Rectal smooth muscle tissue (tissue), 1 donor: ENCODE measurements at regions not wholly inside any gene's neighbourhood (a gene's known extent, or its start where the extent isn't known, plus 50 kb on each side); places are given as distances from the start of the nearest gene placed in this dataset.

Source experiments
- H3K27ac ChIP-seq: one replicate; pipeline ENCODE4 v1.7.0; 2013; ENCODE audit warnings: low read depth, low read length, inconsistent platforms
- H3K27me3 ChIP-seq: one replicate; pipeline ENCODE4 v1.7.0; 2013; ENCODE audit warnings: low read length; ENCODE audit not compliant: control insufficient read depth, insufficient read depth
- H3K36me3 ChIP-seq: one replicate; pipeline ENCODE4 v1.7.0; 2013; ENCODE audit warnings: low read length; ENCODE audit not compliant: control insufficient read depth, insufficient read depth
- H3K4me1 ChIP-seq: one replicate; pipeline ENCODE4 v1.7.0; 2013; ENCODE audit warnings: low read length; ENCODE audit not compliant: control insufficient read depth, insufficient read depth
- H3K4me3 ChIP-seq: one replicate; pipeline ENCODE4 v1.7.0; 2013; ENCODE audit warnings: low read length
- H3K9ac ChIP-seq: one replicate; pipeline ENCODE4 v1.7.0; 2013; ENCODE audit warnings: low read length

GRCh38 chr2:123693836-123694235 is 331.3 kb upstream of the CNTNAP5 start:
- H3K27me3 ChIP-seq, result no peaks in the 10 kb centered on the region
- H3K36me3 ChIP-seq, result no peaks in the 10 kb centered on the region
- H3K9ac ChIP-seq, result no peak overlapping the region

GRCh38 chr2:123695426-123695825 is 329.7 kb upstream of the CNTNAP5 start:
- H3K27me3 ChIP-seq, result no peaks in the 10 kb centered on the region
- H3K36me3 ChIP-seq, result no peaks in the 10 kb centered on the region
- no peak overlapping the region for H3K9ac ChIP-seq

More at GRCh38 chr2:123693836-123694235, 331.3 kb upstream of the CNTNAP5 start:
- Histone ChIP-seq H3K4me1 (no peaks in the 10 kb centered on the region), H3K27ac (no peak overlapping the region), H3K4me3 (no peak overlapping the region)

GRCh38 chr2:123696021-123696420 is 329.1 kb upstream of the CNTNAP5 start:
- H3K36me3 ChIP-seq, result no peaks in the 10 kb centered on the region
- no peaks in the 10 kb centered on the region for H3K27me3 ChIP-seq
- no peaks in the 10 kb centered on the region for H3K4me1 ChIP-seq
- no peak overlapping the region for H3K4me3 ChIP-seq
- no peak overlapping the region for H3K9ac ChIP-seq
- no peak overlapping the region for H3K27ac ChIP-seq

More at GRCh38 chr2:123695426-123695825, 329.7 kb upstream of the CNTNAP5 start:
- Histone ChIP-seq H3K4me3 (no peak overlapping the region), H3K4me1 (no peaks in the 10 kb centered on the region), H3K27ac (no peak overlapping the region)

- Histone ChIP-seq H3K4me3 (no peak overlapping the region), H3K27ac (no peak overlapping the region)
Measured at GRCh38 chr2:123696799-123697410, 328.2 kb upstream of the CNTNAP5 start.

GRCh38 chr2:123715467-123715982 is 309.6 kb upstream of the CNTNAP5 start:
- no peaks in the 10 kb centered on the region for H3K27me3 ChIP-seq
- no peaks in the 10 kb centered on the region for H3K36me3 ChIP-seq
- no peaks in the 10 kb centered on the region for H3K4me1 ChIP-seq
- no peak overlapping the region for H3K9ac ChIP-seq
- H3K4me3 ChIP-seq, result no peak overlapping the region
- no peak overlapping the region for H3K27ac ChIP-seq

More at GRCh38 chr2:123696799-123697410, 328.2 kb upstream of the CNTNAP5 start:
- no peaks in the 10 kb centered on the region for H3K36me3 ChIP-seq
- no peaks in the 10 kb centered on the region for H3K27me3 ChIP-seq
- no peaks in the 10 kb centered on the region for H3K4me1 ChIP-seq
- no peak overlapping the region for H3K9ac ChIP-seq

- H3K4me1 ChIP-seq, result no peaks in the 10 kb centered on the region
- no peaks in the 10 kb centered on the region for H3K27me3 ChIP-seq
- no peak overlapping the region for H3K9ac ChIP-seq
Measured at GRCh38 chr2:123717636-123718334, 307.3 kb upstream of the CNTNAP5 start.

GRCh38 chr2:123720760-123721159 is 304.3 kb upstream of the CNTNAP5 start:
- Histone ChIP-seq H3K4me1 (no peaks in the 10 kb centered on the region), H3K27ac (no peak overlapping the region), H3K4me3 (no peak overlapping the region), H3K27me3 (no peaks in the 10 kb centered on the region), H3K36me3 (no peaks in the 10 kb centered on the region), H3K9ac (no peak overlapping the region)

More at GRCh38 chr2:123717636-123718334, 307.3 kb upstream of the CNTNAP5 start:
- H3K36me3 ChIP-seq, result no peaks in the 10 kb centered on the region
- no peak overlapping the region for H3K4me3 ChIP-seq
- H3K27ac ChIP-seq, result no peak overlapping the region

- Histone ChIP-seq H3K4me1 (no peaks in the 10 kb centered on the region), H3K36me3 (no peaks in the 10 kb centered on the region), H3K9ac (no peak overlapping the region), H3K27ac (no peak overlapping the region), H3K4me3 (no peak overlapping the region), H3K27me3 (no peaks in the 10 kb centered on the region)
Measured at GRCh38 chr2:123723706-123724105, 301.4 kb upstream of the CNTNAP5 start.

GRCh38 chr2:123732563-123732962 is 292.5 kb upstream of the CNTNAP5 start:
- Histone ChIP-seq H3K27me3 (no peaks in the 10 kb centered on the region), H3K27ac (no peak overlapping the region), H3K9ac (no peak overlapping the region), H3K4me3 (no peak overlapping the region), H3K4me1 (no peaks in the 10 kb centered on the region), H3K36me3 (no peaks in the 10 kb centered on the region)

- no peaks in the 10 kb centered on the region for H3K36me3 ChIP-seq
- no peak overlapping the region for H3K9ac ChIP-seq
- H3K4me3 ChIP-seq, result no peak overlapping the region
- no peaks in the 10 kb centered on the region for H3K27me3 ChIP-seq
- H3K27ac ChIP-seq, result no peak overlapping the region
- no peaks in the 10 kb centered on the region for H3K4me1 ChIP-seq
Measured at GRCh38 chr2:123737371-123737770, 287.7 kb upstream of the CNTNAP5 start.

GRCh38 chr2:123738643-123739042 is 286.4 kb upstream of the CNTNAP5 start:
- no peak overlapping the region for H3K9ac ChIP-seq
- H3K4me3 ChIP-seq, result no peak overlapping the region
- H3K27me3 ChIP-seq, result no peaks in the 10 kb centered on the region
- no peaks in the 10 kb centered on the region for H3K4me1 ChIP-seq
- no peaks in the 10 kb centered on the region for H3K36me3 ChIP-seq
- H3K27ac ChIP-seq, result no peak overlapping the region

- Histone ChIP-seq H3K27me3 (no peaks in the 10 kb centered on the region), H3K36me3 (no peaks in the 10 kb centered on the region), H3K27ac (no peak overlapping the region), H3K4me1 (no peaks in the 10 kb centered on the region), H3K9ac (no peak overlapping the region), H3K4me3 (no peak overlapping the region)
Measured at GRCh38 chr2:123746006-123746405, 279.1 kb upstream of the CNTNAP5 start.

GRCh38 chr2:123747326-123747725 is 277.8 kb upstream of the CNTNAP5 start:
- no peak overlapping the region for H3K27ac ChIP-seq

More at GRCh38 chr2:123747326-123747725, 277.8 kb upstream of the CNTNAP5 start:
- H3K4me3 ChIP-seq, result no peak overlapping the region
- no peaks in the 10 kb centered on the region for H3K27me3 ChIP-seq
- no peaks in the 10 kb centered on the region for H3K4me1 ChIP-seq
- H3K36me3 ChIP-seq, result no peaks in the 10 kb centered on the region
- no peak overlapping the region for H3K9ac ChIP-seq
